HepG2 (cell line): ENCODE measurements at regions not wholly inside any gene's neighbourhood (a gene's known extent, or its start where the extent isn't known, plus 50 kb on each side); places are given as distances from the start of the nearest gene placed in this dataset.

Experiments used
- ATAC-seq: fragments of 200-7000 bp; cut with Tn5 transposase; 3 replicates; pipeline ENCODE4 v1.9.1; 2020; ENCODE audit warnings: mild to moderate bottlenecking, moderate library complexity
- BruUV-seq: library from RNA; stranded (reverse); fragments of 400-500 nt; replicated peaks from 2 replicates; lab custom pipeline; 2021; lab: Mats Ljungman, UMichigan
- CTCF ChIA-PET: fragments of 300-600 bp; formaldehyde crosslinking; extraction: SDS; loops from one replicate; lab custom pipeline; 2021; ENCODE audit warnings: low total read pairs, inconsistent platforms, low intra/inter-chr PET ratio; lab: Yijun Ruan, JAX
- POLR2A ChIA-PET: fragments of 350-600 bp; sonication (Branson Sonifier 250); formaldehyde crosslinking; loops from one replicate; lab custom pipeline; 2020; ENCODE audit warnings: antibody characterized with exemption, inconsistent platforms; lab: Yijun Ruan, JAX
- DNase-seq: peaks from one replicate; pipeline ENCODE4 v3.0.0-alpha.2; 2015; ENCODE audit warnings: low spot score
- FAIRE-seq: peaks from 3 replicates; lab custom pipeline; 2011; peaks lifted over from hg19 to GRCh38; lab: Jason Lieb, UNC
- H2AFZ ChIP-seq: one replicate; pipeline ENCODE4 v1.6.1; 2011; ENCODE audit warnings: low read length, inconsistent platforms
- H3K27ac ChIP-seq: fragments of 300-600 bp; 3 replicates; pipeline ENCODE4 v1.8.0; 2011; ENCODE audit warnings: mixed run types, mild to moderate bottlenecking, mixed read lengths, low read length, inconsistent platforms; ENCODE audit not compliant: insufficient read depth; ENCODE audit errors: extremely low read length
- H3K27me3 ChIP-seq, 2 experiments: fragments of 200-600 bp in 1 of 2; 2 replicates in 1 of 2; 3 replicates in 1 of 2; pipeline versions ENCODE4 v1.6.0 to v1.8.0; 2011; ENCODE audit warnings: low read length in 2 of 2, mild to moderate bottlenecking in 2 of 2, moderate library complexity in 2 of 2, inconsistent platforms in 1 of 2; ENCODE audit not compliant: insufficient read depth in 2 of 2, control insufficient read depth in 1 of 2
- H3K36me3 ChIP-seq, 2 experiments: fragments of 200-600 bp in 1 of 2; replicated peaks in 1 of 2; 2 replicates in 1 of 2; 3 replicates in 1 of 2; pipeline versions ENCODE4 v1.5.1 to v1.8.0; 2011; ENCODE audit warnings: low read length in 2 of 2, inconsistent platforms in 1 of 2; ENCODE audit not compliant: insufficient read depth in 2 of 2, control insufficient read depth in 1 of 2
- H3K4me1 ChIP-seq: 2 replicates; pipeline ENCODE4 v1.5.1; 2012; ENCODE audit warnings: low read length, inconsistent platforms; ENCODE audit not compliant: insufficient read depth
- H3K4me2 ChIP-seq: 2 replicates; pipeline ENCODE4 v1.6.0; 2011; ENCODE audit warnings: low read depth, low read length, inconsistent platforms
- H3K4me3 ChIP-seq, 3 experiments: fragments of 200-600 bp in 1 of 3; sonication (generic), shearing (Covaris generic) in 1 of 3; replicated peaks in 1 of 3; 2 replicates each; pipeline ENCODE4 v1.5.1; 2011 to 2016; ENCODE audit warnings: low read length in 3 of 3, inconsistent platforms in 2 of 3, low read depth in 2 of 3, mild to moderate bottlenecking in 2 of 3, control low read depth in 1 of 3, mixed read lengths in 1 of 3; ENCODE audit not compliant: insufficient read depth in 1 of 3
- H3K79me2 ChIP-seq: one replicate; pipeline ENCODE4 v1.6.1; 2011; ENCODE audit warnings: low read length, inconsistent platforms; ENCODE audit not compliant: insufficient read depth
- H3K9ac ChIP-seq: 2 replicates; pipeline ENCODE4 v1.6.0; 2011; ENCODE audit warnings: mild to moderate bottlenecking, low read depth, low read length, inconsistent platforms; ENCODE audit not compliant: insufficient read depth
- H3K9me3 ChIP-seq: 2 replicates; pipeline ENCODE4 v1.5.1; 2012; ENCODE audit warnings: mild to moderate bottlenecking, low read length
- H4K20me1 ChIP-seq: 2 replicates; pipeline ENCODE4 v1.6.0; 2011; ENCODE audit warnings: inconsistent platforms, mild to moderate bottlenecking, low read length, moderate library complexity; ENCODE audit not compliant: insufficient read depth
- AFF4 ChIP-seq: sonication (generic); formaldehyde crosslinking; IDR thresholded peaks from 2 replicates; pipeline ENCODE4 v1.4.0; 2020; ENCODE audit warnings: missing genetic modification reagents
- ARID3A ChIP-seq: IDR thresholded peaks from 2 replicates; pipeline ENCODE4 v1.6.1; 2012; ENCODE audit warnings: low read depth, low read length, improper control_type of control experiment
- ATF1 ChIP-seq: IDR thresholded peaks from 2 replicates; pipeline ENCODE4 v1.6.1; 2016; ENCODE audit warnings: mild to moderate bottlenecking, control low read depth
- BRD4 ChIP-seq: sonication (generic); formaldehyde crosslinking; IDR thresholded peaks from 2 replicates; pipeline ENCODE4 v1.4.0; 2020; ENCODE audit warnings: missing genetic modification reagents
- HIC2 ChIP-seq: sonication (generic); formaldehyde crosslinking; IDR thresholded peaks from 2 replicates; pipeline ENCODE4 v1.9.0; 2022; ENCODE audit warnings: low read depth, missing genetic modification reagents
- JUNB ChIP-seq: sonication (generic); formaldehyde crosslinking; IDR thresholded peaks from 2 replicates; pipeline ENCODE4 v1.8.0; 2022; ENCODE audit warnings: missing genetic modification reagents, mild to moderate bottlenecking, borderline replicate concordance
- KDM6A ChIP-seq: IDR thresholded peaks from 2 replicates; pipeline ENCODE4 v1.6.1; 2016; ENCODE audit warnings: low read depth
- U2AF2 ChIP-seq: fragments of 200-400 bp; formaldehyde crosslinking; IDR thresholded peaks from 2 replicates; pipeline ENCODE4 v1.6.1; 2017; ENCODE audit warnings: low read depth, mild to moderate bottlenecking, low read length
- ZBTB34 ChIP-seq: sonication (generic); formaldehyde crosslinking; IDR thresholded peaks from 2 replicates; pipeline ENCODE4 v1.8.0; 2022; ENCODE audit warnings: mild to moderate bottlenecking, missing genetic modification reagents
- ZNF235 ChIP-seq: sonication (generic); formaldehyde crosslinking; IDR thresholded peaks from 2 replicates; pipeline ENCODE4 v1.8.1; 2023; ENCODE audit warnings: mild to moderate bottlenecking, missing genetic modification reagents, borderline replicate concordance
- ZNF251 ChIP-seq: sonication (generic); formaldehyde crosslinking; IDR thresholded peaks from 2 replicates; pipeline ENCODE4 v1.9.0; 2021; ENCODE audit warnings: mild to moderate bottlenecking, missing genetic modification reagents
- ZNF264 ChIP-seq: sonication (generic); formaldehyde crosslinking; IDR thresholded peaks from 2 replicates; pipeline ENCODE4 v1.4.0; 2020; ENCODE audit warnings: missing genetic modification reagents
- WGBS: methylation state at CpG from one replicate; pipeline ENCODE4 v1.1.6; 2017; ENCODE audit warnings: low lambda C conversion rate; 5-methylcytosine and 5-hydroxymethylcytosine counted together
- in situ Hi-C: cut with HindIII; loops from 2 replicates; pipeline ENCODE4 v1.10.0; 2017; ENCODE audit warnings: low pct_unique_long_range_greater_than_20kb; ENCODE audit not compliant: extremely low pct_ligation_motif_present
- intact Hi-C: fragments of 100-400 bp; cut with micrococcal nuclease; formaldehyde crosslinking; loops from one replicate; pipeline ENCODE4 v1.10.0; 2022; ENCODE audit not compliant: unreplicated experiment

GRCh38 chr13:51025245-51025905, 85.7 kb downstream of the C13orf42 start (continued):
- no peak for TF ChIP-seq AFF4 (CRISPR knock-in tag)

GRCh38 chr13:51021811-51022210, 89.3 kb downstream of the C13orf42 start:
- H3K4me3 ChIP-seq = no peak overlapping the region
- ATAC-seq (no peak), DNase-seq (no peak), FAIRE-seq (no peak)
- H2AFZ ChIP-seq = no peak overlapping the region
- H3K27ac ChIP-seq = no peak overlapping the region
- H3K4me2 ChIP-seq = no peak overlapping the region
- in situ Hi-C loops (no loop called here), intact Hi-C loops (no loop called here)
- H3K27me3 ChIP-seq = peaks cover 0 to 13% of the 10 kb centered on the region in 2 experiments; a peak in 3 of 5 replicates
- no TSS peak for BruUV-seq
- H3K9ac ChIP-seq = no peak overlapping the region
- ChIA-PET CTCF (no interaction called here), POLR2A (no interaction called here)
- no peaks in the 10 kb centered on the region for H3K4me1 ChIP-seq
- H3K79me2 ChIP-seq = no peaks in the 10 kb centered on the region
- H3K36me3 ChIP-seq = no peaks in the 10 kb centered on the region
- no peaks in the 10 kb centered on the region for H3K9me3 ChIP-seq
- H4K20me1 ChIP-seq = no peaks in the 10 kb centered on the region
- 46% methylated on average over 3 of the region's 3 CpGs for WGBS
- no peak for TF ChIP-seq ZBTB34 (CRISPR knock-in tag)
- TF ChIP-seq BRD4 (CRISPR knock-in tag) = no peak
- TF ChIP-seq ZNF235 (CRISPR knock-in tag) = no peak
- no peak for TF ChIP-seq ZNF251 (CRISPR knock-in tag)
- no peak for TF ChIP-seq JUNB (CRISPR knock-in tag)
- TF ChIP-seq U2AF2 = no peak
- TF ChIP-seq ATF1 (CRISPR knock-in tag) = no peak
- no peak for TF ChIP-seq HIC2 (CRISPR knock-in tag)
- TF ChIP-seq ZNF264 (CRISPR knock-in tag) = no peak
- TF ChIP-seq KDM6A (CRISPR knock-in tag) = no peak
- TF ChIP-seq ARID3A = no peak
